Skin epidermis (tissue), 12 donors: ENCODE measurements at regions not wholly inside any gene's neighbourhood (a gene's known extent, or its start where the extent isn't known, plus 50 kb on each side); places are given as distances from the start of the nearest gene placed in this dataset.

Experiments
- H3K27ac ChIP-seq, 21 experiments: fragments of 200-600 bp; sonication (generic) in 11 of 21; one replicate each; pipeline ENCODE4 v1.5.0; 2020; ENCODE audit warnings: mild to moderate bottlenecking in 3 of 21, inconsistent platforms in 2 of 21, moderate library complexity in 2 of 21
- H3K4me3 ChIP-seq, 7 experiments: fragments of 200-600 bp; sonication (generic) in 2 of 7; one replicate each; pipeline ENCODE4 v1.5.0; 2020; ENCODE audit warnings: inconsistent platforms in 2 of 7, mild to moderate bottlenecking in 2 of 7, moderate library complexity in 1 of 7

GRCh38 chr14:104465482-104466390, 113.8 kb upstream of the C14orf180 start:
- Histone ChIP-seq H3K4me3 (no peak overlapping the region), H3K27ac (no peak overlapping the region)

- no peak overlapping the region for H3K4me3 ChIP-seq
Observed at GRCh38 chr14:104467236-104467635, 112.3 kb upstream of the C14orf180 start.

GRCh38 chr14:104467641-104468040, 111.9 kb upstream of the C14orf180 start:
- Histone ChIP-seq H3K27ac (no peak overlapping the region), H3K4me3 (no peak overlapping the region)

More at GRCh38 chr14:104467236-104467635, 112.3 kb upstream of the C14orf180 start:
- H3K27ac ChIP-seq: no peak overlapping the region

GRCh38 chr14:104469591-104469990, 110.0 kb upstream of the C14orf180 start:
- no peak overlapping the region for H3K27ac ChIP-seq
- no peak overlapping the region for H3K4me3 ChIP-seq

- Histone ChIP-seq H3K4me3 (no peak overlapping the region), H3K27ac (no peak overlapping the region)
Observed at GRCh38 chr14:104470588-104470987, 109.0 kb upstream of the C14orf180 start.

- no peak overlapping the region for H3K27ac ChIP-seq
- H3K4me3 ChIP-seq: no peak overlapping the region
Observed at GRCh38 chr14:104471114-104471513, 108.5 kb upstream of the C14orf180 start.

GRCh38 chr14:104472073-104472472, 107.5 kb upstream of the C14orf180 start:
- H3K4me3 ChIP-seq: no peak overlapping the region
- H3K27ac ChIP-seq: no peak overlapping the region

DNA sequence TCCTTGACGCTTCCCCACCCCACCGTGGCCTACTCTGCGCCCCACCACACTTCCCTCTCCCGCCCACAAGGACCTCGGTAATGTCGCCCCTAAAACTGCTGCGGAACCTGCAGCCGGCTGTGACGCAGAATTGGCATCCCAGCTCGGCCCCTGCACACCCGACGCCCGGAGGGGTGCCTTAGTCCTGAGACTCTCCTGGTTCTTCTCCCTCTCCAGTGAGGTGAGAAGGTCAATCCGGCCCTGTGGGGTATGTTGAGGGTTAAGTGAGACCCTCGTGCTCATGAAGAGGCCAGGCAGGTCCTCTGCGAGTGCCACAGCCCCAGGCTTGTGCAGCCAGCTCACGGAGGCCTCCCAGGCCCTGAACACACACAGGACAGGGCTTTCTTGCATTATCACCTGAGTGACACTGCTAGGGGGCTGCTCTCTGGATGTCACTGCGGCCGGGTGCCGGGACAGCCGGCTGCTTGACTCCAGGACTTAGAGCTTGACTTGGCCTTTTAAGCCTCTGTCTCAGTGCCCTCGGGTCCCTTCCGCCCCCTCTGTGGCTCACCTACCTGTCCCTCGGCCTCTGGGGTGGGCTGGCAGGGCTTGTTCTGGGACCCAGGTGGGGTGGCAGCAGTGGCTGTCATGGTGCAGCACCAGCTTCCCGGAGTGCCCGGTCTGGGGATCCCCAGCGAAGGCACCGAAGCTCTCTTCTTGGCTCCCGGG, 106.9 kb upstream of the C14orf180 start:
- no peak overlapping the region for H3K4me3 ChIP-seq
- H3K27ac ChIP-seq: no peak overlapping the region

- H3K4me3 ChIP-seq: no peak overlapping the region
Observed at GRCh38 chr14:104473244-104473565, 106.4 kb upstream of the C14orf180 start.

DNA sequence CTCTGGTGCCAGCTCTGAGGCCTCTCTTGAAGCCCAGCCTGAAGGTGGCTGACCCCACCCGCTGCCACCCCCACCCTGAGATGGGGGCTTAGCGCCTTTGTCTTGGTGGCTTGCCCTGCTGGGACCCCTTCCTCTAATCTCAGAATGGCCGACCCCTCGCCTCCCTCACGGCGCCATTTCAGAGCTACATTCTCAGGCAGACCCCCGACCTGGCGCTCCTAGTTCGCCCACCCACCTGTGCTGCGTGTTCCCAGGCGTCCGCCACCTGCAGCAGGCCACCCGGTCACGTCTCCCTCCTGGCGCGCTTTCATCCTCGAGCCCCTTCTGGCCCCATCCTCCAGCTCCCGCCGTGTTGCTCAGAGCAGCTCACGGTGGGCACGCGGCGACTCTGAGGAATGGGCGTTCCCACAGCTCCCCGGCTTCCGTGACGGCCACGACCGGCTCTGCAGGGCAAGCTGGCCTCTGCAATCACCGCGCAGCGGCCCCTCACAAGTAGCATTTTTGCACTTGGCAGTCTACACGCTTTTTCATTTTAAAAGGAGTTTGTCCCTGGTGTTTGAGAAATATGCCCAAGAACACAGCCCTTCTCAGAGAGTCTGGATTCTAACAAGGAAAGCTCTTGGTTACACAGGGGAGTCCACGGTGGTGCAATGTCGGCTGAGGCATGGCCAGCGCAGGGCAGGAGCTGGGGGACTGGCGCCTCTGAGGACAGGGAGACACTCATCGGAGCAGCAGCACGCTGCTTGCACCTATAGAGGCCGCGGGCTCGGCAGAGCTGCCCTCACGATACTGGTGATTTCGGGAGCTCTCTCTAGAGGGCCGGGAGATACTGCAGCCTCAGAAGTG, 105.7 kb upstream of the C14orf180 start:
- no peak overlapping the region for H3K27ac ChIP-seq
- no peak overlapping the region for H3K4me3 ChIP-seq

More at GRCh38 chr14:104473244-104473565, 106.4 kb upstream of the C14orf180 start:
- no peak overlapping the region for H3K27ac ChIP-seq

DNA sequence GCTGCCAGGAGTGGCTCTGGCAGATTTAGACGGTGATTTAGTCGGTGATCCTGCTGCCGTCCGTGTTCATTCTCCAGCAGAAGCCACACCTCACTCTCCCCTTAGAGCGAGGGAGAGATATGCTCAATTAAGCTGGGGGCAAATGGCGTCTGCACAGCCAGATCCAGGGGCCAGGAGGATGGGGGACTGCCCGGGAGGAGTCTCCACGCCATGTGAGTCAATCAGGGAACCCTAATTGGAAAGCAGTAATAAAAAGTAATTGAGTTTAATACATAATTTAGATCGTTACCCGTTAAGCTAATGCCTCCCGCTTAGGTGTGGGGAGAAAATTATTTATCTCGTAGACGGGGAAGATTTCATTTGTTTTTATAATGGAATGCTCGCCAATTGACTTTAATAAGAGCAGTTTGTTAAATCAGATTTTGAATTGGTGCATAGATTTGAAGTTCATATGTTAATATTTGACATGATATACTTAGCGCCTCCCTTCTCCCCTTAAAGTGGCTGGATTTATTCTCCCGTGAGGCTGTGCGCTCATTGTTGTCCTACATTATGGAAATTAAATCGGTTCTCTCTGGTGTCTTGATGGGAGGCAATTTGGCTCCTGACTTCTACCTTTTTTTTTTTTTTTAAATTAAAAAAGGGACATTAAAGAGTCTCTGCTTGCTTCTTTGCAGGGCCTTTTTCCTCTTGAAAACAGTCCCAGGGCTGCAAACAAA, 104.9 kb upstream of the C14orf180 start:
- H3K27ac ChIP-seq: no peak overlapping the region
- no peak overlapping the region for H3K4me3 ChIP-seq

DNA sequence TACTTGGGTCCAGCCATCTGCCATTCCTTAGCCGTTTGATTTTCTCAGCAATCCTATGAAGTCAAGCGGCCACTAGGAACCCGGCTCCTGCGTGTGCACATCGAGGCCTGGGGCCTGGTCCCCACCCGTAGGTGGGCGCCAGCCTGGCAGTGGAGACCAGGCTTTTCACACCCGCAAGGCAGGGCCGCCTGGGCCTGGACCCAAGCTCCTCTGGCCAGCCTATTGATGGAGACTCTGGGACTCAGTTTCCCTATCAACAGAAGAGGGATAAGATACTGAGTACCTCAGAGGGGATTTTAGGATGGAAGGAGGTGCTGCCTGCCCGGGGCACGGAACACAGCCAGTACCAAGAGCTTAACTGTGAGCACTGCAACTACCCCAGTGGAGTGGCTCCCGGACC, 104.3 kb upstream of the C14orf180 start:
- H3K4me3 ChIP-seq: no peak overlapping the region
- H3K27ac ChIP-seq: no peak overlapping the region

DNA sequence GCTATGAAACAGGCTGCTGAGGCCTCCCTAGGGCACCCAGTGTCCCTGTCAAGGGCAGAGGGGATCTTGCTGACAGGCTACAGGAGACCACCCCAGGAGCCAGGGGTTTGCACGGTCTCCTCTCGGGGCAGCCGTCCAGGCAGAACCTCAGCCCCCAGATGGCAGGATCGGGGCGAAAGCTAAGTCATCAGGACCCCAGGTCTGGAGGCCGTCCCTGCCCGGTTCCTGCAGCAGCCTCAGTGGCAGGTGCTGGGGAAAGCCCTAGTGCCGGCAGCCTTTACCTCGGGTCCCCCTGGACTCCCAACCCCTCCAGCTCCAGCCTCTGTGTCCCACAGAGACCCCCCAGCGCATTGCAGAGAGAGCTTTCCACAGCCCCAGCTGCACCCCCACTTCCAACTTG, 103.8 kb upstream of the C14orf180 start:
- Histone ChIP-seq H3K4me3 (no peak overlapping the region), H3K27ac (no peak overlapping the region)

DNA sequence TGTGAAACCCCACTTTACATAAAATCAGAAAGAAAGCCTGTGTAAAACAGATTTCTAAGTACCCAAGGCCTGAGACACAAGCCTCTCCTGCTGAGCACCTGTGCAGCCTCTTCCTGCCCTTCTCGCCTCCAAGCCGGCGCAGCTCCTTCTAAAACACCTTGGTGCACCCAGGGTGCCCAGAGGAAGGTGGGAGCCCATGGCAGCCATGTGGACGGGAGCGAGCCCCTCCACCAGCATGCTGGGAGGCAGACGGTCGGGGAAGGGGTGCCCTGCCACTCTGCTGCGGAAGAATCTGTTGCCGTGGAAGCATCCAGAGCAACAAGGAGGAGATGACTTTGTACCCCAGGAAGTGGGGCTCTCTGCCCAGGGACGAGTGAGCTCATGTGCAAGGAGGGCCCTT, 103.1 kb upstream of the C14orf180 start:
- H3K4me3 ChIP-seq: no peak overlapping the region
- no peak overlapping the region for H3K27ac ChIP-seq

GRCh38 chr14:104477117-104477623, 102.4 kb upstream of the C14orf180 start:
- no peak overlapping the region for H3K4me3 ChIP-seq
- H3K27ac ChIP-seq: no peak overlapping the region

DNA sequence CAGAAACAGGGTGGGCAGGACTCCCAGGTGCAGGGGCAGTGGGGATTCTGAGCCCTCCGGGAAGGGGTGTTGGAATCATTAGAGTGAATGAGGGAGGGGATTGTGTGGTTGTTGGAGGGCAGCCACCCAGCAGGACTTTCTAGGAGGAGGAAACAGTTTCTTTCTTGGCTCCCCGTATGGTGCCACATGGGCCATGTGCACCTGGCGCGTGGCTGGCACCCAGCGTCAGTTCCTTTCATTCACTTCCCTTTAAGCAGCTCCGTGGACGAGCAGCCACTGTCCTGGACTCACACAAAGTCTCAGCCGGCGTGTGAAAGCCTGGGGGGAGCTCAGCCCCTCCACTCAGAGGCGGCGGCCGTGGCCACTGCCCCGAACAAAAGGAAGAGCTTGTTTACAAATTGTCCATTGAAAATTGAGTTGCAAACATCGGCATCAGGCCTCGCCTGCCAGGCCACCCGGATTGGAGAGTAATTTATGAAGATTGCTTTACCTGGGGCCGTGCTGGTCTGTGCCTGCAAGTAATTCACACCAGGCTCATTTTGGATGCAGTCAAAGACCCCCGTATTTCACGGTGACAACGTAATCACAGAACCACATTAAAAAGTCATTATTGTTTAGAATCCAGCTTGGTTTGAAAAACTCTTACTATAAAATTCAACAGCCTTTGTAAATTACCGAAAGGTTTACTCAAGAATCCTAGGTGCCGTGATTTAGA, 101.7 kb upstream of the C14orf180 start:
- no peak overlapping the region for H3K4me3 ChIP-seq
- no peak overlapping the region for H3K27ac ChIP-seq

DNA sequence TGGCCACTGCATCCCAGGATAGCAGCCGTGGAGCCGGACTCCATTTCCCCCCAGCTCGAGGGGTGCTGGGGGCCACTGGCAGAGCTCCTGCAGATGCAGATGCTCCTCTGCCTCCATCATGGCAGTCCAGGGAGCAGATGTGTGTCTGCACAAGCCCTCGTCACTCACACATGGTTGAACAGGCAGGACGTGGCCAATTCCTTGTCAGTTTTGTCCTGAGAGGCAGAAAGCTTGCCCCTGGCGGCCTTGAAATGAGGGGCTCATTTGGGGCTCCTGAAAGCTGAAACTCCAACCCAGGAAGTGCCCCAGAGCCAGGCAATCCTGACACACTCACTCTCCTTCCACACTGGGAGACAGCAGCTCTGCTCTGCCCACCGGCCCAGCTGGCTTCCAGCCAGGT, 100.9 kb upstream of the C14orf180 start:
- Histone ChIP-seq H3K27ac (no peak overlapping the region), H3K4me3 (no peak overlapping the region)

DNA sequence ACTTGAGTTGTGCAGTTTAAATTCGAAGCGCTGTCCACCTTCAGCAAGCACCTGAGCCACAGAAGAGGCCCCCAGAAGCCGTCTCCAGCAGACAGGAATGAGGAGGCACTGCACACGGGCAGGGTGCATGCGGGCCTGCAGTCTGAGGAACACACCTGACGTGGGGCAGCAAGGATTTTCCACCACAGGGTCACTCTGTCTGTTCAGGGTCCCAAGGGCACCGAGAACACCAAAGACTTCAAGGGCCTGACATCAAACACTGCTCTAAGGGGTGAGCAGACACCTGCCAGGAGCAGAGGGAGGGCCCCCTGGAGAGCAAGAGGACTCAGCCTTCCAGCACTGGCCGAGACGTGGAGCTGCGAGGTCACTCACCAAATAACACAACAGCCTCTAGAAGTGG, 99.7 kb upstream of the C14orf180 start:
- Histone ChIP-seq H3K27ac (no peak overlapping the region), H3K4me3 (no peak overlapping the region)

GRCh38 chr14:104481323-104481722, 98.2 kb upstream of the C14orf180 start:
- no peak overlapping the region for H3K4me3 ChIP-seq
- H3K27ac ChIP-seq: no peak overlapping the region
